Keratinocyte (primary cell): ENCODE measurements at regions not wholly inside any gene's neighbourhood (a gene's known extent, or its start where the extent isn't known, plus 50 kb on each side); places are given as distances from the start of the nearest gene placed in this dataset.
"Not testable (repeated sequence)": the region's sequence is repeated elsewhere in the genome, so short reads cannot be mapped to it uniquely, and the experiment has no call there.

Experiments used
- DNase-seq: peaks from one replicate; pipeline ENCODE4 v3.0.0-alpha.2; 2011; ENCODE audit warnings: low read depth, missing footprints, low spot score
- FAIRE-seq: peaks from 2 replicates; lab custom pipeline; 2011; peaks lifted over from hg19 to GRCh38; lab: Jason Lieb, UNC
- H2AFZ ChIP-seq: 2 replicates; pipeline ENCODE4 v1.6.0; 2012; ENCODE audit warnings: low read length, control low read depth, inconsistent platforms; ENCODE audit not compliant: control insufficient read depth
- H3K27ac ChIP-seq: 2 replicates; pipeline ENCODE4 v1.5.1; 2011; ENCODE audit warnings: low read length; ENCODE audit not compliant: control insufficient read depth, insufficient read depth
- H3K27me3 ChIP-seq: 3 replicates; pipeline ENCODE4 v1.6.0; 2011; ENCODE audit warnings: low read length; ENCODE audit not compliant: control insufficient read depth, insufficient read depth; ENCODE audit errors: extremely low read depth
- H3K36me3 ChIP-seq, 2 experiments: 2 replicates in 1 of 2; 3 replicates in 1 of 2; pipeline ENCODE4 v1.5.1; 2011; ENCODE audit warnings: low read length in 2 of 2, mild to moderate bottlenecking in 1 of 2; ENCODE audit not compliant: control insufficient read depth in 2 of 2, insufficient read depth in 2 of 2; ENCODE audit errors: extremely low read depth in 1 of 2
- H3K4me1 ChIP-seq: 3 replicates; pipeline ENCODE4 v1.5.1; 2011; ENCODE audit warnings: low read length; ENCODE audit not compliant: control insufficient read depth, insufficient read depth; ENCODE audit errors: extremely low read depth
- H3K4me2 ChIP-seq: 3 replicates; pipeline ENCODE4 v1.6.0; 2011; ENCODE audit warnings: low read depth, low read length; ENCODE audit not compliant: control insufficient read depth, insufficient read depth; ENCODE audit errors: extremely low read depth
- H3K4me3 ChIP-seq, 3 experiments: fragments of 200-600 bp in 1 of 3; sonication (generic) in 1 of 3; 2 replicates in 2 of 3; 3 replicates in 1 of 3; pipeline ENCODE4 v1.5.1; 2011 to 2016; ENCODE audit warnings: low read length in 3 of 3, mild to moderate bottlenecking in 3 of 3, control low read depth in 2 of 3, inconsistent platforms in 1 of 3, low read depth in 1 of 3, mixed read lengths in 1 of 3, mixed run types in 1 of 3, moderate library complexity in 1 of 3; ENCODE audit not compliant: control insufficient read depth in 2 of 3, insufficient read depth in 2 of 3; ENCODE audit errors: extremely low read depth in 1 of 3
- H3K79me2 ChIP-seq: 2 replicates; pipeline ENCODE4 v1.6.0; 2012; ENCODE audit warnings: low read length; ENCODE audit not compliant: control insufficient read depth, insufficient read depth
- H3K9ac ChIP-seq: 3 replicates; pipeline ENCODE4 v1.6.0; 2011; ENCODE audit warnings: low read length; ENCODE audit not compliant: control insufficient read depth, insufficient read depth; ENCODE audit errors: extremely low read depth
- H3K9me1 ChIP-seq: 3 replicates; pipeline ENCODE4 v1.6.0; 2011; ENCODE audit warnings: low read length; ENCODE audit not compliant: control insufficient read depth, insufficient read depth; ENCODE audit errors: extremely low read depth
- H3K9me3 ChIP-seq: 2 replicates; pipeline ENCODE4 v1.5.1; 2012; ENCODE audit warnings: low read depth, low read length; ENCODE audit not compliant: control insufficient read depth
- H4K20me1 ChIP-seq: 3 replicates; pipeline ENCODE4 v1.6.0; 2011; ENCODE audit warnings: low read length; ENCODE audit not compliant: control insufficient read depth, insufficient read depth; ENCODE audit errors: extremely low read depth
- CTCF ChIP-seq, 3 experiments: IDR thresholded peaks in 1 of 3; conservative IDR thresholded peaks in 1 of 3; optimal IDR thresholded peaks in 1 of 3; 2 replicates in 2 of 3; 3 replicates in 1 of 3; pipeline versions ENCODE3 to v1.5.1; 2011; ENCODE audit warnings: low read length in 3 of 3, mild to moderate bottlenecking in 3 of 3, moderate library complexity in 2 of 3, control low read depth in 1 of 3, inconsistent platforms in 1 of 3; ENCODE audit not compliant: insufficient read depth in 2 of 3; ENCODE audit errors: extremely low read depth in 1 of 3
- EZH2 ChIP-seq: IDR thresholded peaks from one replicate; pipeline ENCODE4 v1.6.1; 2012; ENCODE audit warnings: inconsistent platforms, mild to moderate bottlenecking, low read length, moderate library complexity
- dilution Hi-C: fragments of 300-500 bp; cut with MboI; formaldehyde crosslinking; loops from one replicate; pipeline ENCODE4 v1.7.0; 2020; ENCODE audit warnings: low sequenced_read_pairs; ENCODE audit not compliant: extremely low pct_ligation_motif_present

- Histone ChIP-seq H3K36me3 (no peaks in the 10 kb centered on the region), H4K20me1 (no peaks in the 10 kb centered on the region), H3K4me1 (peaks cover 7% of the 10 kb centered on the region), H3K27me3 (no peaks in the 10 kb centered on the region), H3K4me2 (no peak overlapping the region), H3K79me2 (no peaks in the 10 kb centered on the region), H3K27ac (no peak overlapping the region), H3K9me3 (peaks cover 1% of the 10 kb centered on the region), H2AFZ (no peak overlapping the region), H3K4me3 (no peak overlapping the region), H3K9me1 (no peaks in the 10 kb centered on the region), H3K9ac (no peak overlapping the region)
- DNase-seq: no peak
- no peak for FAIRE-seq
- no peak for TF ChIP-seq CTCF (optimal IDR thresholded peaks at IDR 0.05 in 1 of 3, IDR thresholded peaks at IDR 0.05 in 1 of 3, conservative IDR thresholded peaks at IDR 0.05 in 1 of 3; ENCODE audit: extremely low read depth in 1 of 3, insufficient read depth in 2 of 3, low read length in 3 of 3)
- TF ChIP-seq EZH2: no peak
- dilution Hi-C loops: no loop called here
Measured at GRCh38 chr12:105477873-105478272, 147.4 kb downstream of the C12orf75 start.

- dilution Hi-C loops, H3K4me3 ChIP-seq, H3K27ac ChIP-seq, H3K9me3 ChIP-seq, H3K36me3 ChIP-seq, H3K4me1 ChIP-seq, FAIRE-seq, DNase-seq, H3K9me1 ChIP-seq, H3K4me2 ChIP-seq, H3K27me3 ChIP-seq, H3K9ac ChIP-seq, H2AFZ ChIP-seq, H3K79me2 ChIP-seq, H4K20me1 ChIP-seq: not testable (repeated sequence)
Measured at GRCh38 chr12:105478788-105479187, 148.3 kb downstream of the C12orf75 start.

GRCh38 chr12:105479710-105480109 lies 149.2 kb downstream of the C12orf75 start:
- no peak overlapping the region for H2AFZ ChIP-seq
- DNase-seq (no peak), FAIRE-seq (no peak)
- H4K20me1 ChIP-seq: no peaks in the 10 kb centered on the region
- no peak overlapping the region for H3K4me2 ChIP-seq
- H3K4me3 ChIP-seq: no peak overlapping the region
- H3K9me3 ChIP-seq: peaks cover 1% of the 10 kb centered on the region
- H3K27ac ChIP-seq: no peak overlapping the region
- dilution Hi-C loops: no loop called here
- H3K36me3 ChIP-seq: no peaks in the 10 kb centered on the region
- H3K4me1 ChIP-seq: peaks cover 7% of the 10 kb centered on the region
- TF ChIP-seq EZH2 (no peak), CTCF (optimal IDR thresholded peaks at IDR 0.05 in 1 of 3, IDR thresholded peaks at IDR 0.05 in 1 of 3, conservative IDR thresholded peaks at IDR 0.05 in 1 of 3; ENCODE audit: extremely low read depth in 1 of 3, insufficient read depth in 2 of 3, low read length in 3 of 3) (no peak)
- H3K9ac ChIP-seq: no peak overlapping the region
- H3K9me1 ChIP-seq: no peaks in the 10 kb centered on the region
- H3K27me3 ChIP-seq: no peaks in the 10 kb centered on the region
- no peaks in the 10 kb centered on the region for H3K79me2 ChIP-seq
